H1 (cell line): ENCODE measurements at regions not wholly inside any gene's neighbourhood (a gene's known extent, or its start where the extent isn't known, plus 50 kb on each side); places are given as distances from the start of the nearest gene placed in this dataset.

Experiments used
- CTCF ChIA-PET: fragments of 300-600 bp; sonication (Branson Sonifier 250); formaldehyde crosslinking; loops from one replicate; lab custom pipeline; 2021; ENCODE audit not compliant: partially characterized antibody; lab: Charles Lee
- POLR2A ChIA-PET: fragments of 300-600 bp; sonication (Branson Sonifier 250); formaldehyde crosslinking; loops from one replicate; lab custom pipeline; 2021; ENCODE audit warnings: inconsistent platforms; ENCODE audit not compliant: partially characterized antibody; lab: Charles Lee
- DNase-seq, 2 experiments: peaks; one replicate each; pipeline versions ENCODE4 v3.0.0 to v3.0.0-alpha.2; 2010 to 2022; ENCODE audit warnings: low spot score in 2 of 2, low read depth in 1 of 2, mixed read lengths in 1 of 2
- FAIRE-seq: peaks from 2 replicates; lab custom pipeline; 2011; peaks lifted over from hg19 to GRCh38; lab: Jason Lieb, UNC
- H2AFZ ChIP-seq: 2 replicates; pipeline ENCODE4 v1.8.1; 2012; ENCODE audit warnings: low read length, inconsistent platforms
- H2AK5ac ChIP-seq: 2 replicates; pipeline ENCODE4 v1.6.1; 2013; ENCODE audit warnings: low read depth, low read length
- H2BK120ac ChIP-seq: replicated peaks from 2 replicates; pipeline ENCODE3; 2013; ENCODE audit warnings: low read depth, low read length, inconsistent platforms
- H2BK12ac ChIP-seq: 2 replicates; pipeline ENCODE4 v1.6.1; 2013; ENCODE audit warnings: low read depth, low read length
- H2BK15ac ChIP-seq: 2 replicates; pipeline ENCODE4 v1.6.1; 2013; ENCODE audit warnings: low read length
- H2BK20ac ChIP-seq: 2 replicates; pipeline ENCODE4 v1.6.1; 2013; ENCODE audit warnings: low read length
- H2BK5ac ChIP-seq: 2 replicates; pipeline ENCODE4 v1.6.1; 2013; ENCODE audit warnings: low read depth, low read length
- H3K14ac ChIP-seq: 2 replicates; pipeline ENCODE4 v1.6.1; 2013; ENCODE audit warnings: inconsistent platforms; ENCODE audit not compliant: insufficient read length
- H3K18ac ChIP-seq: 2 replicates; pipeline ENCODE4 v1.6.1; 2013; ENCODE audit warnings: low read length; ENCODE audit errors: extremely low read depth
- H3K23ac ChIP-seq: 2 replicates; pipeline ENCODE4 v1.6.1; 2013; ENCODE audit warnings: inconsistent platforms; ENCODE audit not compliant: insufficient read length
- H3K23me2 ChIP-seq: 2 replicates; pipeline ENCODE4 v1.6.1; 2013; ENCODE audit warnings: low read depth, low read length
- H3K27ac ChIP-seq: 2 replicates; pipeline ENCODE4 v1.6.1; 2011; ENCODE audit warnings: low read depth, low read length, inconsistent platforms
- H3K27me3 ChIP-seq, 4 experiments: replicated peaks in 1 of 4; 1 replicate in 1 of 4; 2 replicates in 3 of 4; pipeline versions ENCODE4 v1.6.1 to v1.8.1; 2011 to 2013; ENCODE audit warnings: low read length in 3 of 4, mild to moderate bottlenecking in 3 of 4, inconsistent platforms in 2 of 4, mixed read lengths in 2 of 4, moderate library complexity in 1 of 4; ENCODE audit not compliant: control insufficient read depth in 3 of 4, insufficient read depth in 3 of 4; ENCODE audit errors: extremely low read depth in 1 of 4
- H3K36me3 ChIP-seq, 4 experiments: 2 replicates each; pipeline versions ENCODE4 v1.6.1 to v1.8.1; 2011 to 2013; ENCODE audit warnings: mild to moderate bottlenecking in 4 of 4, low read length in 3 of 4, moderate library complexity in 2 of 4, control low read depth in 1 of 4, inconsistent platforms in 1 of 4; ENCODE audit not compliant: insufficient read depth in 4 of 4, control insufficient read depth in 2 of 4
- H3K4ac ChIP-seq: replicated peaks from 2 replicates; pipeline ENCODE3; 2013; ENCODE audit warnings: low read length, low read depth, mixed read lengths, inconsistent platforms; ENCODE audit not compliant: insufficient read length
- H3K4me1 ChIP-seq, 4 experiments: replicated peaks in 1 of 4; 1 replicate in 1 of 4; 2 replicates in 3 of 4; pipeline versions ENCODE4 v1.6.1 to v1.8.1; 2011 to 2013; ENCODE audit warnings: low read length in 3 of 4, inconsistent platforms in 2 of 4, mixed read lengths in 1 of 4; ENCODE audit not compliant: insufficient read depth in 4 of 4, control insufficient read depth in 3 of 4
- H3K4me2 ChIP-seq, 2 experiments: 2 replicates each; pipeline versions ENCODE4 v1.6.1 to v1.8.1; 2011 to 2013; ENCODE audit warnings: low read depth in 2 of 2, low read length in 2 of 2, control low read depth in 1 of 2, inconsistent platforms in 1 of 2, mild to moderate bottlenecking in 1 of 2; ENCODE audit not compliant: insufficient read depth in 1 of 2
- H3K4me3 ChIP-seq, 4 experiments: fragments of 200-600, 300-600 bp in 1 of 4; sonication (generic), shearing (Covaris generic), sonication (Bioruptor Twin) in 1 of 4; 2 replicates each; pipeline versions ENCODE4 v1.5.1 to v1.8.1; 2011 to 2016; ENCODE audit warnings: low read length in 4 of 4, low read depth in 3 of 4, control low read depth in 2 of 4, inconsistent platforms in 2 of 4, mild to moderate bottlenecking in 2 of 4, mixed read lengths in 1 of 4, moderate library complexity in 1 of 4; ENCODE audit not compliant: insufficient read depth in 2 of 4; ENCODE audit errors: extremely low read depth in 1 of 4
- H3K56ac ChIP-seq: replicated peaks from 2 replicates; pipeline ENCODE3; 2013; ENCODE audit warnings: low read depth, mild to moderate bottlenecking, mixed read lengths, low read length, inconsistent platforms; ENCODE audit not compliant: insufficient read length
- H3K79me1 ChIP-seq: 2 replicates; pipeline ENCODE4 v1.6.1; 2013; ENCODE audit warnings: low read depth, low read length, control low read depth
- H3K79me2 ChIP-seq, 2 experiments: 2 replicates each; pipeline versions ENCODE4 v1.6.1 to v1.8.1; 2012 to 2013; ENCODE audit warnings: low read length in 2 of 2, mild to moderate bottlenecking in 2 of 2, inconsistent platforms in 1 of 2; ENCODE audit not compliant: insufficient read depth in 2 of 2, control insufficient read depth in 1 of 2
- H3K9ac ChIP-seq, 4 experiments: replicated peaks in 1 of 4; 1 replicate in 1 of 4; 2 replicates in 3 of 4; pipeline versions ENCODE4 v1.6.1 to v1.8.1; 2011 to 2013; ENCODE audit warnings: low read depth in 3 of 4, low read length in 3 of 4, control low read depth in 2 of 4, mild to moderate bottlenecking in 2 of 4, moderate library complexity in 2 of 4, inconsistent platforms in 1 of 4; ENCODE audit errors: extremely low read depth in 1 of 4
- H3K9me3 ChIP-seq, 2 experiments: 2 replicates each; pipeline versions ENCODE4 v1.6.1 to v1.8.1; 2012 to 2013; ENCODE audit warnings: mild to moderate bottlenecking in 2 of 2, moderate library complexity in 2 of 2, control low read depth in 1 of 2, inconsistent platforms in 1 of 2, low read depth in 1 of 2, low read length in 1 of 2, mixed read lengths in 1 of 2; ENCODE audit not compliant: insufficient read depth in 2 of 2
- H4K20me1 ChIP-seq, 2 experiments: replicated peaks in 1 of 2; 2 replicates each; pipeline versions ENCODE3 to v1.8.1; 2011 to 2013; ENCODE audit warnings: inconsistent platforms in 2 of 2, low read length in 2 of 2, mild to moderate bottlenecking in 1 of 2; ENCODE audit not compliant: insufficient read depth in 2 of 2, control insufficient read depth in 1 of 2
- H4K5ac ChIP-seq: 2 replicates; pipeline ENCODE4 v1.6.1; 2013; ENCODE audit warnings: low read length, low read depth, mixed read lengths, inconsistent platforms; ENCODE audit not compliant: insufficient read length
- H4K8ac ChIP-seq: 2 replicates; pipeline ENCODE4 v1.8.0; 2013; ENCODE audit warnings: mild to moderate bottlenecking, moderate library complexity, low read length, inconsistent platforms; ENCODE audit not compliant: insufficient read depth; ENCODE audit errors: extremely low read depth
- H4K91ac ChIP-seq: replicated peaks from 2 replicates; pipeline ENCODE3; 2013; ENCODE audit warnings: low read length, mixed read lengths, inconsistent platforms; ENCODE audit not compliant: insufficient read length
- BACH1 ChIP-seq: IDR thresholded peaks from 2 replicates; pipeline ENCODE4 v1.6.1; 2012; ENCODE audit warnings: low read length, improper control_type of control experiment
- CEBPB ChIP-seq: IDR thresholded peaks from 2 replicates; pipeline ENCODE4 v1.6.1; 2012; ENCODE audit warnings: low read depth, low read length
- POLR2AphosphoS5 ChIP-seq: IDR thresholded peaks from 2 replicates; pipeline ENCODE4 v1.6.1; 2011; ENCODE audit warnings: low read depth, low read length
- TAF1 ChIP-seq: IDR thresholded peaks from 2 replicates; pipeline ENCODE4 v1.6.1; 2011; ENCODE audit warnings: mild to moderate bottlenecking, low read depth, low read length
- TAF7 ChIP-seq: optimal IDR thresholded peaks from 2 replicates; pipeline ENCODE3; 2011; ENCODE audit warnings: low read depth, mild to moderate bottlenecking, inconsistent platforms, low read length, moderate library complexity, borderline replicate concordance
- YY1 ChIP-seq: IDR thresholded peaks from 2 replicates; pipeline ENCODE4 v1.6.1; 2011; ENCODE audit warnings: low read depth, mild to moderate bottlenecking, low read length
- WGBS, 2 experiments: shearing (Covaris generic) in 1 of 2; methylation state at CpG; one replicate each; pipeline versions ENCODE4 v1.1.6 to v1.1.7; 2013 to 2015; ENCODE audit warnings: low lambda C conversion rate in 2 of 2, mixed read lengths in 2 of 2, inconsistent platforms in 1 of 2, low coverage in 1 of 2, missing lambda C conversion rate in 1 of 2; ENCODE audit not compliant: insufficient replicate concordance in 2 of 2, insufficient coverage in 1 of 2, insufficient read length in 1 of 2; ENCODE audit errors: extremely low coverage in 1 of 2, missing lambda C conversion rate in 1 of 2; 5-methylcytosine and 5-hydroxymethylcytosine counted together
- TF ChIP-seq, protein P1 (sequence below): IDR thresholded peaks from 2 replicates; pipeline ENCODE4 v1.6.1; 2012; ENCODE audit warnings: inconsistent platforms
- TF ChIP-seq, protein P2 (sequence below), 3 experiments: IDR thresholded peaks; 1 replicate in 2 of 3; 2 replicates in 1 of 3; pipeline versions ENCODE4 v1.5.1 to v1.6.1; 2011; ENCODE audit warnings: low read length in 3 of 3, mild to moderate bottlenecking in 3 of 3, inconsistent platforms in 2 of 3, low read depth in 1 of 3, moderate library complexity in 1 of 3; ENCODE audit not compliant: insufficient read depth in 1 of 3; ENCODE audit errors: control extremely low read depth in 1 of 3
- TF ChIP-seq, protein P3 (sequence below): IDR thresholded peaks from 2 replicates; pipeline ENCODE4 v1.6.1; 2011; ENCODE audit warnings: low read depth, mild to moderate bottlenecking, low read length; ENCODE audit not compliant: insufficient read depth

DNA sequence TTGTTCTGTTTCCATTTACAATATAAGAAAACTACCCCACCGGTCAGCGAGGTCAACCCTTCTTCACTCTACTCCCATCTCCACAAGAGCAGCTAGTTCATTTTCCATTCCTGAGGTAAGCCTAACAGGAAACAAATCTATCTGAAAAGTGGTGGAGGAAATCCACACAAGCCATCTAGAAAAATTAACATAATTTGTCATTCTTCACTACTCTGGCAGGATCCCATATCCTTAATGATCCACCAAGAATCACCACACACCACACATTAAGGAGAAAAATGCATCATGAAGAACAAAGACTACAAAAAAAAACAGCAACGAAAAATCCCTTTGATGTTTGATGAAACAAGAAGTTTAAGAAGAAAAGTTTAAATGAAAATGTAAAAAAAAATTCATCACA is 1771.0 kb downstream of the EFNA5 start:
- 95% methylated on average over 3 of the region's 3 CpGs; no CpG with 5 or more reads in 1 of the 2 experiments for WGBS, 2 experiments
- no peak overlapping the region for H2BK5ac ChIP-seq
- H4K20me1 ChIP-seq = no peaks in the 10 kb centered on the region
- no peak overlapping the region for H2AFZ ChIP-seq
- no peaks in the 10 kb centered on the region for H3K4me1 ChIP-seq
- no peak overlapping the region for H3K23ac ChIP-seq
- H3K23me2 ChIP-seq = no peaks in the 10 kb centered on the region
- no peak overlapping the region for H3K9ac ChIP-seq
- no peak overlapping the region for H2AK5ac ChIP-seq
- H3K18ac ChIP-seq = no peak overlapping the region
- no peak overlapping the region for H3K4me2 ChIP-seq
- POLR2A ChIA-PET = no interaction called here
- no peaks in the 10 kb centered on the region for H3K79me2 ChIP-seq
- H3K79me1 ChIP-seq = no peaks in the 10 kb centered on the region
- H3K56ac ChIP-seq = no peak overlapping the region
- H2BK15ac ChIP-seq = no peak overlapping the region
- H2BK12ac ChIP-seq = no peak overlapping the region
- H2BK20ac ChIP-seq = no peak overlapping the region
- no peak overlapping the region for H3K4ac ChIP-seq
- no peaks in the 10 kb centered on the region for H3K27me3 ChIP-seq
- no peak for DNase-seq
- no peak for FAIRE-seq
- H4K5ac ChIP-seq = no peak overlapping the region
- no peak overlapping the region for H4K91ac ChIP-seq
- no peak overlapping the region for H3K27ac ChIP-seq
- H4K8ac ChIP-seq = no peak overlapping the region
- H3K14ac ChIP-seq = no peak overlapping the region
- no peaks in the 10 kb centered on the region for H3K36me3 ChIP-seq
- no peak overlapping the region for H3K4me3 ChIP-seq
- no peaks in the 10 kb centered on the region for H3K9me3 ChIP-seq
- CTCF ChIA-PET = interaction anchor here (1.5 kb wide), 1 partner anchor 22 kb away, joined by 3 read pairs; no protein-coding TSS in a partner anchor
- no peak overlapping the region for H2BK120ac ChIP-seq
- TF ChIP-seq YY1 (no peak), CEBPB (no peak), POLR2AphosphoS5 (no peak), BACH1 (no peak), TAF1 (no peak), TAF7 (no peak)
- TF ChIP-seq, protein P1, sequence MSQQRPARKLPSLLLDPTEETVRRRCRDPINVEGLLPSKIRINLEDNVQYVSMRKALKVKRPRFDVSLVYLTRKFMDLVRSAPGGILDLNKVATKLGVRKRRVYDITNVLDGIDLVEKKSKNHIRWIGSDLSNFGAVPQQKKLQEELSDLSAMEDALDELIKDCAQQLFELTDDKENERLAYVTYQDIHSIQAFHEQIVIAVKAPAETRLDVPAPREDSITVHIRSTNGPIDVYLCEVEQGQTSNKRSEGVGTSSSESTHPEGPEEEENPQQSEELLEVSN = no peak
- TF ChIP-seq, protein P2, sequence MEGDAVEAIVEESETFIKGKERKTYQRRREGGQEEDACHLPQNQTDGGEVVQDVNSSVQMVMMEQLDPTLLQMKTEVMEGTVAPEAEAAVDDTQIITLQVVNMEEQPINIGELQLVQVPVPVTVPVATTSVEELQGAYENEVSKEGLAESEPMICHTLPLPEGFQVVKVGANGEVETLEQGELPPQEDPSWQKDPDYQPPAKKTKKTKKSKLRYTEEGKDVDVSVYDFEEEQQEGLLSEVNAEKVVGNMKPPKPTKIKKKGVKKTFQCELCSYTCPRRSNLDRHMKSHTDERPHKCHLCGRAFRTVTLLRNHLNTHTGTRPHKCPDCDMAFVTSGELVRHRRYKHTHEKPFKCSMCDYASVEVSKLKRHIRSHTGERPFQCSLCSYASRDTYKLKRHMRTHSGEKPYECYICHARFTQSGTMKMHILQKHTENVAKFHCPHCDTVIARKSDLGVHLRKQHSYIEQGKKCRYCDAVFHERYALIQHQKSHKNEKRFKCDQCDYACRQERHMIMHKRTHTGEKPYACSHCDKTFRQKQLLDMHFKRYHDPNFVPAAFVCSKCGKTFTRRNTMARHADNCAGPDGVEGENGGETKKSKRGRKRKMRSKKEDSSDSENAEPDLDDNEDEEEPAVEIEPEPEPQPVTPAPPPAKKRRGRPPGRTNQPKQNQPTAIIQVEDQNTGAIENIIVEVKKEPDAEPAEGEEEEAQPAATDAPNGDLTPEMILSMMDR (IDR thresholded peaks at IDR 0.05; ENCODE audit: control extremely low read depth in 1 of 3, insufficient read depth in 1 of 3, low read depth in 1 of 3, low read length in 3 of 3) = no peak
- TF ChIP-seq, protein P3, sequence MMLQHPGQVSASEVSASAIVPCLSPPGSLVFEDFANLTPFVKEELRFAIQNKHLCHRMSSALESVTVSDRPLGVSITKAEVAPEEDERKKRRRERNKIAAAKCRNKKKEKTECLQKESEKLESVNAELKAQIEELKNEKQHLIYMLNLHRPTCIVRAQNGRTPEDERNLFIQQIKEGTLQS = no peak
